ENCODE measurements at regions not wholly inside any gene's neighbourhood (a gene's known extent, or its start where the extent isn't known, plus 50 kb on each side); places are given as distances from the start of the nearest gene placed in this dataset.
"Not testable (repeated sequence)": the region's sequence is repeated elsewhere in the genome, so short reads cannot be mapped to it uniquely, and the experiment has no call there.

DNA sequence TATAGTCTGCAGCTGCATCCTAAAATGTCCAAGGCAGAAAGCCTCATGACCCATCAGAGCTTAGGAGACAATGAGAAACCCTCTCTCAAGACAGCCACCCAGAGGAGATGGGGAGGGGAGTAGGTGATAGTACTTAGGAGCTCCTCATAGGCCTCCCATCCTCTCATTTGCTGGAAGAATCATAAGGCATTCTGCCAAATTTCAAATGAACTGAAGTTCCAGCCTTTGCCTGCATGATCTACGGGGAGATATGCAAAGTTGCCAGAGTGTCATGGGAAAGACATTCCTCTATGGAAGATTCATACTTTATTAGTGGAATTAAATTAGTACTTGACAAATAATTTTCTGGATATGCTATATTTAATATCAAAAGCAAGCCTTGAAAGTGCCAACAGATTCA, 194.1 kb upstream of the GJE1 start:
- in situ Hi-C loops (cut with HindIII; ENCODE audit: low sequenced_read_pairs), result no loop called here
- DNase-seq (ENCODE audit: low read depth), result no peak
- TF ChIP-seq, protein P1, sequence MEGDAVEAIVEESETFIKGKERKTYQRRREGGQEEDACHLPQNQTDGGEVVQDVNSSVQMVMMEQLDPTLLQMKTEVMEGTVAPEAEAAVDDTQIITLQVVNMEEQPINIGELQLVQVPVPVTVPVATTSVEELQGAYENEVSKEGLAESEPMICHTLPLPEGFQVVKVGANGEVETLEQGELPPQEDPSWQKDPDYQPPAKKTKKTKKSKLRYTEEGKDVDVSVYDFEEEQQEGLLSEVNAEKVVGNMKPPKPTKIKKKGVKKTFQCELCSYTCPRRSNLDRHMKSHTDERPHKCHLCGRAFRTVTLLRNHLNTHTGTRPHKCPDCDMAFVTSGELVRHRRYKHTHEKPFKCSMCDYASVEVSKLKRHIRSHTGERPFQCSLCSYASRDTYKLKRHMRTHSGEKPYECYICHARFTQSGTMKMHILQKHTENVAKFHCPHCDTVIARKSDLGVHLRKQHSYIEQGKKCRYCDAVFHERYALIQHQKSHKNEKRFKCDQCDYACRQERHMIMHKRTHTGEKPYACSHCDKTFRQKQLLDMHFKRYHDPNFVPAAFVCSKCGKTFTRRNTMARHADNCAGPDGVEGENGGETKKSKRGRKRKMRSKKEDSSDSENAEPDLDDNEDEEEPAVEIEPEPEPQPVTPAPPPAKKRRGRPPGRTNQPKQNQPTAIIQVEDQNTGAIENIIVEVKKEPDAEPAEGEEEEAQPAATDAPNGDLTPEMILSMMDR (IDR thresholded peaks at IDR 0.05; ENCODE audit: low read depth, low read length, missing control alignments), result no peak
- H3K4me3 ChIP-seq (ENCODE audit: low read depth, low read length), result no peak overlapping the region

- in situ Hi-C loops (cut with HindIII; ENCODE audit: low sequenced_read_pairs), result no loop called here
- H3K4me3 ChIP-seq (ENCODE audit: low read depth, low read length), result no peak overlapping the region
- TF ChIP-seq, protein P1 (IDR thresholded peaks at IDR 0.05; ENCODE audit: low read depth, low read length, missing control alignments), result no peak
- no peak for DNase-seq (ENCODE audit: low read depth)
These were observed 200.0 kb upstream of the GJE1 start for GRCh38 chr6:141932685-141933084.

- in situ Hi-C loops (cut with HindIII; ENCODE audit: low sequenced_read_pairs); H3K4me3 ChIP-seq (ENCODE audit: low read depth, low read length); DNase-seq (ENCODE audit: low read depth): not testable (repeated sequence)
These were observed 206.4 kb upstream of the GJE1 start for GRCh38 chr6:141926200-141926900.

GRCh38 chr6:141925001-141925400, 207.7 kb upstream of the GJE1 start:
- DNase-seq (ENCODE audit: low read depth), result no peak
- TF ChIP-seq, protein P1 (IDR thresholded peaks at IDR 0.05; ENCODE audit: low read depth, low read length, missing control alignments), result no peak
- in situ Hi-C loops (cut with HindIII; ENCODE audit: low sequenced_read_pairs), result no loop called here
- H3K4me3 ChIP-seq (ENCODE audit: low read depth, low read length), result no peak overlapping the region

GRCh38 chr6:141922898-141923297, 209.8 kb upstream of the GJE1 start:
- TF ChIP-seq, protein P1 (IDR thresholded peaks at IDR 0.05; ENCODE audit: low read depth, low read length, missing control alignments), result no peak
- in situ Hi-C loops (cut with HindIII; ENCODE audit: low sequenced_read_pairs), result no loop called here
- no peak for DNase-seq (ENCODE audit: low read depth)
- H3K4me3 ChIP-seq (ENCODE audit: low read depth, low read length), result no peak overlapping the region

- in situ Hi-C loops (cut with HindIII; ENCODE audit: low sequenced_read_pairs); DNase-seq (ENCODE audit: low read depth); H3K4me3 ChIP-seq (ENCODE audit: low read depth, low read length): not testable (repeated sequence)
These were observed 215.8 kb upstream of the GJE1 start for GRCh38 chr6:141916682-141917505.

- no peak overlapping the region for H3K4me3 ChIP-seq (ENCODE audit: low read depth, low read length)
- in situ Hi-C loops (cut with HindIII; ENCODE audit: low sequenced_read_pairs), result no loop called here
- TF ChIP-seq, protein P1 (IDR thresholded peaks at IDR 0.05; ENCODE audit: low read depth, low read length, missing control alignments), result no peak
- DNase-seq (ENCODE audit: low read depth), result no peak
These were observed 218.1 kb upstream of the GJE1 start for GRCh38 chr6:141914646-141915045.
